GM21360 (cell line): ENCODE measurements at regions not wholly inside any gene's neighbourhood (a gene's known extent, or its start where the extent isn't known, plus 50 kb on each side); places are given as distances from the start of the nearest gene placed in this dataset.
"Not testable (repeated sequence)": the region's sequence is repeated elsewhere in the genome, so short reads cannot be mapped to it uniquely, and the experiment has no call there.

Source experiments
- ATAC-seq: cut with Tn5 transposase; IDR thresholded peaks from one replicate; pipeline ENCODE4 v1.9.1; 2021; ENCODE audit warnings: mild to moderate bottlenecking, moderate library complexity; ENCODE audit not compliant: unreplicated experiment

- ATAC-seq = no peak
These were observed 449.7 kb downstream of the IRS2 start for GRCh38 chr13:109336730-109337129.

- no peak for ATAC-seq
These were observed 452.3 kb downstream of the IRS2 start for GRCh38 chr13:109333893-109334651.

- ATAC-seq = no peak
These were observed 453.6 kb downstream of the IRS2 start for GRCh38 chr13:109332506-109333499.

- ATAC-seq = no peak
These were observed 454.5 kb downstream of the IRS2 start for GRCh38 chr13:109331898-109332297.

- no peak for ATAC-seq
These were observed 455.4 kb downstream of the IRS2 start for GRCh38 chr13:109331011-109331433.

GRCh38 chr13:109330123-109330522 is 456.3 kb downstream of the IRS2 start:
- no peak for ATAC-seq

GRCh38 chr13:109329175-109329574 is 457.2 kb downstream of the IRS2 start:
- ATAC-seq = no peak

GRCh38 chr13:109326601-109327000 is 459.8 kb downstream of the IRS2 start:
- no peak for ATAC-seq

GRCh38 chr13:109323338-109323737 is 463.0 kb downstream of the IRS2 start:
- ATAC-seq = no peak

- ATAC-seq = no peak
These were observed 467.3 kb downstream of the IRS2 start for GRCh38 chr13:109318945-109319590.

- ATAC-seq = no peak
These were observed 470.9 kb downstream of the IRS2 start for GRCh38 chr13:109315481-109315880.

- no peak for ATAC-seq
These were observed 472.3 kb downstream of the IRS2 start for GRCh38 chr13:109314101-109314500.

- no peak for ATAC-seq
These were observed 474.0 kb downstream of the IRS2 start for GRCh38 chr13:109312399-109312798.

- ATAC-seq = not testable (repeated sequence)
These were observed 474.9 kb downstream of the IRS2 start for GRCh38 chr13:109311431-109311976.

GRCh38 chr13:109309625-109310363 is 476.6 kb downstream of the IRS2 start:
- ATAC-seq = no peak

GRCh38 chr13:109307027-109307426 is 479.4 kb downstream of the IRS2 start:
- ATAC-seq = no peak

- ATAC-seq = no peak
These were observed 484.7 kb downstream of the IRS2 start for GRCh38 chr13:109301726-109302125.

GRCh38 chr13:109301276-109301675 is 485.1 kb downstream of the IRS2 start:
- ATAC-seq = no peak

GRCh38 chr13:109297628-109298027 is 488.8 kb downstream of the IRS2 start:
- ATAC-seq = no peak

GRCh38 chr13:109293166-109293565 is 493.2 kb downstream of the IRS2 start:
- no peak for ATAC-seq
